Natural killer cell (primary cell): ENCODE measurements at regions not wholly inside any gene's neighbourhood (a gene's known extent, or its start where the extent isn't known, plus 50 kb on each side); places are given as distances from the start of the nearest gene placed in this dataset.

ENCODE experiments used
- ATAC-seq, 3 donors: fragments of 150-1000 bp in 2 of 3; fragments of 200-7000 bp in 1 of 3; cut with Tn5 transposase; 1 replicate in 1 of 3; 2 replicates in 2 of 3; pipeline ENCODE4 v1.10.0; 2021; ENCODE audit warnings: mild to moderate bottlenecking in 2 of 3, moderate library complexity in 2 of 3
- DNase-seq, 2 donors: peaks; one replicate each; pipeline versions ENCODE4 v3.0.0 to v3.0.0-alpha.2; 2013 to 2021; ENCODE audit warnings: mixed read lengths in 1 of 2
- H3K27ac ChIP-seq: one replicate; pipeline ENCODE4 v1.5.1; 2013; ENCODE audit warnings: mild to moderate bottlenecking, low read length
- H3K27me3 ChIP-seq: one replicate; pipeline ENCODE4 v1.6.1; 2013; ENCODE audit warnings: low read length; ENCODE audit not compliant: control insufficient read depth, insufficient read depth
- H3K36me3 ChIP-seq: one replicate; pipeline ENCODE4 v1.6.1; 2013; ENCODE audit warnings: low read length; ENCODE audit not compliant: control insufficient read depth, insufficient read depth
- H3K4me1 ChIP-seq: one replicate; pipeline ENCODE4 v1.6.1; 2013; ENCODE audit warnings: low read length; ENCODE audit not compliant: control insufficient read depth, insufficient read depth
- H3K4me3 ChIP-seq: one replicate; pipeline ENCODE4 v1.5.1; 2013; ENCODE audit warnings: low read length
- H3K9me3 ChIP-seq: one replicate; pipeline ENCODE4 v1.6.1; 2013; ENCODE audit warnings: low read length; ENCODE audit not compliant: control insufficient read depth, insufficient read depth
- H3K27ac Mint-ChIP-seq, 2 donors: one replicate each; pipeline ENCODE4 v1.8.0; 2022; ENCODE audit warnings: mild to moderate bottlenecking in 2 of 2, mixed read lengths in 2 of 2, moderate library complexity in 1 of 2
- H3K27me3 Mint-ChIP-seq, 2 donors: one replicate each; pipeline ENCODE4 v1.8.0; 2022; ENCODE audit warnings: low read depth in 2 of 2, mixed read lengths in 2 of 2
- H3K36me3 Mint-ChIP-seq: one replicate; pipeline ENCODE4 v1.8.0; 2022; ENCODE audit warnings: mixed read lengths
- H3K4me1 Mint-ChIP-seq, 2 donors: one replicate each; pipeline ENCODE4 v1.8.0; 2022; ENCODE audit warnings: mixed read lengths in 2 of 2
- H3K4me3 Mint-ChIP-seq: one replicate; pipeline ENCODE4 v1.8.0; 2022; ENCODE audit warnings: mild to moderate bottlenecking, moderate library complexity, mixed read lengths
- H3K9me3 Mint-ChIP-seq, 2 donors: one replicate each; pipeline ENCODE4 v1.8.0; 2022; ENCODE audit warnings: mixed read lengths in 2 of 2
- WGBS: methylation state at CpG from one replicate; pipeline ENCODE4 v1.1.7; 2013; ENCODE audit warnings: missing lambda C conversion rate; ENCODE audit not compliant: insufficient coverage; 5-methylcytosine and 5-hydroxymethylcytosine counted together
- intact Hi-C: fragments of 100-400 bp; cut with micrococcal nuclease; formaldehyde crosslinking; loops from one replicate; pipeline ENCODE4 v1.14.2; 2022
- TF ChIP-seq, protein P1 (sequence below): fragments of 200-600 bp; IDR thresholded peaks from one replicate; pipeline ENCODE4 v1.8.0; 2022; ENCODE audit warnings: antibody characterized with exemption

- Mint-ChIP-seq H3K4me3 (no peak overlapping the region), H3K9me3 (no peaks in the 10 kb centered on the region), H3K36me3 (no peaks in the 10 kb centered on the region), H3K4me1 (peaks cover 21 to 32% of the 10 kb centered on the region in 2 donors), H3K27me3 (peaks cover 0 to 6% of the 10 kb centered on the region in 2 donors), H3K27ac (no peak overlapping the region)
- H3K36me3 ChIP-seq: no peaks in the 10 kb centered on the region
- intact Hi-C loops: no loop called here
- no peaks in the 10 kb centered on the region for H3K9me3 ChIP-seq
- H3K27me3 ChIP-seq: no peaks in the 10 kb centered on the region
- H3K4me1 ChIP-seq: peaks cover 7% of the 10 kb centered on the region
- ATAC-seq (no peak), DNase-seq (no peak)
- H3K27ac ChIP-seq: no peak overlapping the region
- H3K4me3 ChIP-seq: no peak overlapping the region
- TF ChIP-seq, protein P1, sequence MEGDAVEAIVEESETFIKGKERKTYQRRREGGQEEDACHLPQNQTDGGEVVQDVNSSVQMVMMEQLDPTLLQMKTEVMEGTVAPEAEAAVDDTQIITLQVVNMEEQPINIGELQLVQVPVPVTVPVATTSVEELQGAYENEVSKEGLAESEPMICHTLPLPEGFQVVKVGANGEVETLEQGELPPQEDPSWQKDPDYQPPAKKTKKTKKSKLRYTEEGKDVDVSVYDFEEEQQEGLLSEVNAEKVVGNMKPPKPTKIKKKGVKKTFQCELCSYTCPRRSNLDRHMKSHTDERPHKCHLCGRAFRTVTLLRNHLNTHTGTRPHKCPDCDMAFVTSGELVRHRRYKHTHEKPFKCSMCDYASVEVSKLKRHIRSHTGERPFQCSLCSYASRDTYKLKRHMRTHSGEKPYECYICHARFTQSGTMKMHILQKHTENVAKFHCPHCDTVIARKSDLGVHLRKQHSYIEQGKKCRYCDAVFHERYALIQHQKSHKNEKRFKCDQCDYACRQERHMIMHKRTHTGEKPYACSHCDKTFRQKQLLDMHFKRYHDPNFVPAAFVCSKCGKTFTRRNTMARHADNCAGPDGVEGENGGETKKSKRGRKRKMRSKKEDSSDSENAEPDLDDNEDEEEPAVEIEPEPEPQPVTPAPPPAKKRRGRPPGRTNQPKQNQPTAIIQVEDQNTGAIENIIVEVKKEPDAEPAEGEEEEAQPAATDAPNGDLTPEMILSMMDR: no peak
Measured at GRCh38 chr12:25808604-25809003, 149.9 kb upstream of the RASSF8 start.

DNA sequence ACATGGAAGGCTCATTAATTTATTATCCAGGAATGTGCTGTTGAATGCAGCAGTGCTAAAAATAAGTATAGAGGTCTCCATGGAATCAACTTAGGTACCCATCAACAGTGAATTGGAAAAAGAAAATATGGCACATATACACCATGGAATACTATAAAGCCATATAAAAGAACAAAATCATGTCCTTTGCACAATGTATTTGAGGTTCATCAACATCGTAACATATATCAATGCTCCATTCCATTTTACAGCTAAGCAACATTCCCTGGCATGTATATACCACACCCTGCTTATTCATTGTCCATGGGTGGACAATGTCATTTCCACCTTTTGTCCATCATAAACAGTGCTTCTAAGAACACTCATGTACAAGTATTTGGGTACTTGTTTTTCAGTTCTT is 147.8 kb upstream of the RASSF8 start:
- H3K4me3 ChIP-seq: no peak overlapping the region
- H3K9me3 ChIP-seq: no peaks in the 10 kb centered on the region
- no peak overlapping the region for H3K27ac Mint-ChIP-seq
- H3K9me3 Mint-ChIP-seq: no peaks in the 10 kb centered on the region
- H3K36me3 Mint-ChIP-seq: no peaks in the 10 kb centered on the region
- no peaks in the 10 kb centered on the region for H3K27me3 ChIP-seq
- no peak overlapping the region for H3K27ac ChIP-seq
- no peak for ATAC-seq
- peaks cover 5% of the 10 kb centered on the region for H3K4me1 ChIP-seq
- WGBS: 95% methylated on average over 1 of the region's 1 CpG
- no peaks in the 10 kb centered on the region for H3K27me3 Mint-ChIP-seq
- DNase-seq: no peak
- no peaks in the 10 kb centered on the region for H3K36me3 ChIP-seq
- H3K4me3 Mint-ChIP-seq: no peak overlapping the region
- intact Hi-C loops: no loop called here
- peaks cover 17 to 28% of the 10 kb centered on the region in 2 donors for H3K4me1 Mint-ChIP-seq
- TF ChIP-seq, protein P1: no peak

DNA sequence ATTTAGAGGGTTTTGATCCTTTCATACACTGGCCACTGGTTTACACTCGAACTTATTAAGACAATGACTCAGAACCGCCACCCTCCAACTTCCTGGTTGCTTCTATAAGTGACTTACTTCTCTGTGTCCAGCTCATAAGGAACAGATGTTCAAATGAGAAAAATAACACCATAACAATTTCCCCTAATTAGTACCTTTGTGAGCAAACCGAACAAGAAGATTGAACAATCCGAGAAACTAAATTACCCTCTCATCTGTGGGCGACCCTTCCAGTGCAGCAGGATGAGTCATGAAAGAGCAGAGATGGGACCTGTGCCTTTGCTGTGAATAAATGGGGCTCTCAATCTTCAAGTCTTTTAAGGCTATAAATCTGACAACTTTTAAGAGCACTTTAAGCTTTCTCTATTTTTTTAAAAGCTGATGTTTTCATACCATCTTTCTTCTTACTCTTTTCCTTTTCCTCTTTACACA is 146.8 kb upstream of the RASSF8 start:
- DNase-seq: no peak
- TF ChIP-seq, protein P1: no peak
- ATAC-seq: no peak
- H3K27ac Mint-ChIP-seq: no peak overlapping the region
- H3K27me3 Mint-ChIP-seq: no peaks in the 10 kb centered on the region
- no peaks in the 10 kb centered on the region for H3K27me3 ChIP-seq
- H3K9me3 ChIP-seq: no peaks in the 10 kb centered on the region
- peaks cover 7 to 17% of the 10 kb centered on the region in 2 donors for H3K4me1 Mint-ChIP-seq
- H3K9me3 Mint-ChIP-seq: no peaks in the 10 kb centered on the region
- intact Hi-C loops: no loop called here
- no peaks in the 10 kb centered on the region for H3K36me3 Mint-ChIP-seq
- no peaks in the 10 kb centered on the region for H3K4me1 ChIP-seq
- no peak overlapping the region for H3K27ac ChIP-seq
- H3K36me3 ChIP-seq: no peaks in the 10 kb centered on the region
- no peak overlapping the region for H3K4me3 ChIP-seq
- H3K4me3 Mint-ChIP-seq: no peak overlapping the region
- WGBS: 73% methylated on average over 5 of the region's 5 CpGs

- TF ChIP-seq, protein P1: no peak
- no peak overlapping the region for H3K27ac Mint-ChIP-seq
- H3K4me1 Mint-ChIP-seq: peaks cover 5 to 15% of the 10 kb centered on the region in 2 donors
- peaks cover 0 to 3% of the 10 kb centered on the region in 2 donors for H3K27me3 Mint-ChIP-seq
- ATAC-seq (no peak), DNase-seq (no peak)
- intact Hi-C loops: no loop called here
- Histone ChIP-seq H3K27me3 (no peaks in the 10 kb centered on the region), H3K4me3 (no peak overlapping the region), H3K4me1 (no peaks in the 10 kb centered on the region), H3K9me3 (no peaks in the 10 kb centered on the region), H3K27ac (no peak overlapping the region), H3K36me3 (no peaks in the 10 kb centered on the region)
- no peak overlapping the region for H3K4me3 Mint-ChIP-seq
- no peaks in the 10 kb centered on the region for H3K9me3 Mint-ChIP-seq
- H3K36me3 Mint-ChIP-seq: no peaks in the 10 kb centered on the region
- 92% methylated on average over 4 of the region's 4 CpGs for WGBS
Measured at GRCh38 chr12:25812295-25812694, 146.2 kb upstream of the RASSF8 start.
